Neural cell (in vitro differentiated cells): ENCODE measurements at regions not wholly inside any gene's neighbourhood (a gene's known extent, or its start where the extent isn't known, plus 50 kb on each side); places are given as distances from the start of the nearest gene placed in this dataset.

Experiments used
- CTCF ChIP-seq: fragments of 450-650 bp; IDR thresholded peaks from 2 replicates; pipeline ENCODE4 v1.5.1; 2014; ENCODE audit warnings: antibody characterized with exemption, mild to moderate bottlenecking, moderate library complexity; ENCODE audit not compliant: poor library complexity, severe bottlenecking
- EP300 ChIP-seq: fragments of 450-650 bp; conservative IDR thresholded peaks from 2 replicates; pipeline ENCODE4 v1.6.1; 2014; ENCODE audit warnings: antibody characterized with exemption, mild to moderate bottlenecking, moderate library complexity; ENCODE audit not compliant: poor library complexity, severe bottlenecking
- EZH2 ChIP-seq: fragments of 200-600, 300-800 bp; shearing (Covaris generic), sonication (generic); IDR thresholded peaks from 2 replicates; pipeline ENCODE4 v1.6.1; 2014; ENCODE audit warnings: antibody characterized with exemption, low read length, borderline replicate concordance, mild to moderate bottlenecking; ENCODE audit not compliant: insufficient read depth, poor library complexity, severe bottlenecking
- MXI1 ChIP-seq: fragments of 450-650 bp; conservative IDR thresholded peaks from 2 replicates; pipeline ENCODE4 v1.6.1; 2014; ENCODE audit warnings: antibody characterized with exemption, mild to moderate bottlenecking; ENCODE audit not compliant: poor library complexity, severe bottlenecking
- POLR2AphosphoS5 ChIP-seq: IDR thresholded peaks from 2 replicates; pipeline ENCODE4 v1.6.1; 2012
- RAD21 ChIP-seq: fragments of 450-650 bp; conservative IDR thresholded peaks from 2 replicates; pipeline ENCODE4 v1.6.1; 2014; ENCODE audit warnings: antibody characterized with exemption, mild to moderate bottlenecking, moderate library complexity
- REST ChIP-seq: IDR thresholded peaks from 2 replicates; pipeline ENCODE4 v1.6.1; 2012; ENCODE audit warnings: borderline replicate concordance
- TAF1 ChIP-seq: IDR thresholded peaks from 2 replicates; pipeline ENCODE4 v1.6.1; 2012; ENCODE audit warnings: low read depth

- TF ChIP-seq CTCF (no peak), EZH2 (no peak), EP300 (no peak), REST (no peak), POLR2AphosphoS5 (no peak), RAD21 (no peak), TAF1 (no peak), MXI1 (no peak)
Measured at GRCh38 chr5:18602402-18602801, 968.1 kb downstream of the TAF11L14 start.
